GM21723 (cell line): ENCODE measurements at regions not wholly inside any gene's neighbourhood (a gene's known extent, or its start where the extent isn't known, plus 50 kb on each side); places are given as distances from the start of the nearest gene placed in this dataset.

ENCODE experiments used
- ATAC-seq: cut with Tn5 transposase; IDR thresholded peaks from one replicate; pipeline ENCODE4 v1.9.1; 2021; ENCODE audit warnings: mild to moderate bottlenecking, moderate library complexity; ENCODE audit not compliant: unreplicated experiment

DNA sequence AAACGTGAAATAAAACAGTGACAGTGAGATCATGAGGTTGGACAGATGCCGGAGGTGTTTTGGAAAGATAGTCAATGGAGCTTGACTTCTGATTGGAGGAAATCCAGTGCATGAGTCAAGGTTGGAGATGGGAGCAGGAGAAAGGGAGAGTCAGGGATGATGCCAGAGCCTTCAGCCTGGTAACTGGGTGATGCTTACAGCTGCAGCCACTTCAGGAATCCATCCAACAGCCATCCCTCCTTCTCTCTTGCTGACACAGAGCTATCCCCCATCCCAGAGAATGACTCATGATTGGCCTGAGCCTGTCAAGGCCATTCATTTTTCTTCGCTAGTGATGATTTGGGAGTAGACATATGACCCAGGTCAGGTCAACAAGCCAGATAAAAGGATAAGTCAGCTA is 112.8 kb downstream of the SAMD5 start:
- no peak for ATAC-seq

DNA sequence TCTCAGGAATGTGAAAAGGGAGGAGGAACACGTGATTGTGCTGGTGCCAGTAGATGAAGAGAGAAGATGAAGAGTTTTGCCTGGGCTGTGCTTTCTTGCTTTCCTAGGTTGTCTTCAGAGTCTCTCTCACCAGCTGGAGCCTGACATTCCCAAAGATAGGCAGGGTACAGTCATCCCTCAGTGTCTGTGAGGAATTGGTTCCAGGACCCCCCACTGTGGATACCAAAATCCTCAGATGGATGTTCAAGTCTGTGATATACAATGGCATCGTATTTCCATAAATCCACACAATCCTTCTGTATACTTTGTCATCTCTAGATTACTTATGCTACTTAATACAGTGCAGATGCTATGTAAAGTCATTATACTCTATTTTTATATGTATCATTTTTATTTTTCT is 113.5 kb downstream of the SAMD5 start:
- ATAC-seq, result no peak

DNA sequence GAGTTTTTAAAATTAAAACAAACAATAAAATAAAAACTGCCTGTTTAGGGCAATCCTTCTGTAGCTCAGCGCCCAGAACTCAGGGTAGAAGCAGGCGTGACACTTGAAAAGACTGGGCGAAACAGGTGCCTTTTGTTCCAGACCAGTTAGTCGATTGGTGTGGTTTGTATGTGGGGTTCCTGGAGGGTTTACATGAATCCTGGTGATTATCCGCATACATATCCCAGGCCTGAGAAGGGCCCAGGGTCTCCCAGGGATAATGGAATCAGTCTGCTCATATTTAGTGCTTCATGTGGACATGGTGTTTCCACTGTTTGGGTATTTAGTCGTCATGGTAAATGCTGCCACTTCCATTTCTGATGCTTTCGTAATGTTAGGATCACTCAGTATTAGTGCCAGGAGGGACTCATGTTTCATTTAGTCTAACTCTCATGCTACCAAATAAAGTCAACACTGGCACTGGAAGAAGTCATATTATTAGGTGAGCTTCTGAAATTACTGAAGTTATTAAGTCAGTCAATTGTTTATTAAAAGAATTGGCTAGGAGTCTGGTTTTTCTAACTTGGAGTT is 116.5 kb downstream of the SAMD5 start:
- no peak for ATAC-seq

DNA sequence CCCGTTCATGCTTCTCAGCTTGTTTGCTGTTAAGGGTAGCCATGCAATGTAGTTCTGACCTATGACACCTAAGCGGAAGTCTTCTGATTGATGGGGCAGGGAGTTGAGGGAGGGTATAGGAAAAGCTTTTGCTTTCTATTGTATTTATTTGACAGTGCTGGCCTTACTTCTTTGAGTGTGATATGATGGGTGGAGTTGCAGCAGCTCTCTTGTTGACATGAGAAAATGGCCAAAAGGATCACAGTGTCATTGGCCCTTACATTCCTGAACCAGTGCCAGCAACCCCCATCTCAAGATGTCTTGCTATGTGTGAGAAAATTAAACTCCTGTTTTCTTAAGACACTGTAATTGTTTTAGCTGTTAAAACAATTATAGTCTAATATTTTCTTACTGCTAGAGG is 117.5 kb downstream of the SAMD5 start:
- no peak for ATAC-seq

DNA sequence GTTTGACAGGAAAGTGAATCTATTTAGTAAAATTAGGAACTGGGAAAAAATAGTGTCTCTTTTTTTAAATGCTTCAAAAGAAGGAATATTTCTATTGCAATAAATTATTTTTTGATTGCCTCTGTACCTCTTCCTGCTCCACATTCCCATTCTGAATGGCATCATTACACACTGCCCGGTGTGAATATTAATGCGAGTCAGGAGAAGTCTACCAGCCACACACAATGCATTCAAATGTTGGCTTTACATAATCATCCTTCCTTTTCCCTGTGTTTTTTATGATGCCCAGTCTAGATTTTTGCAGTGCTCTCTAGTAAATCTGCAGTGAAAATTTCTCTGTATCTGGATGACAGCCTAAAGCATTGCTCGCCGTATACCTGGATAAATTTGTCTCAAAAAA is 118.9 kb downstream of the SAMD5 start:
- ATAC-seq, result no peak

DNA sequence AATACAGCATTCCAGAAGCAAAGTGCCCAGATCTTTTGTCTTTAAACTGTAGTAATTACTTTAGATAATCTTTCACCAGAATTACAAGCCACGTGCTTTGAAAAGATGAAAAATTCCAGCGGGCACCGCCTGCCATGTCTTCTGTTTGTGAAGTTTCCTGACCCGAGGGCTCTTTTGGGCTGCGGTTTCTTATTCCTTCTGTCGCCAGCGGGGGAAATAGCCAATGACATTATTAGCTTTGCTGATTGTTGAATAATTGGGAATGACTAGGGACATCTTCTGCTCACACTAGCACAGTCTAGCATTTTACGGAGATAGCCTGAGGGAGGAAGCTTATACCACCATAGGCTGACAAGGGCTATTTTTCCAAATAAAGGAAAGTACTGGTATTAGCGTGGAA is 124.7 kb downstream of the SAMD5 start:
- ATAC-seq, result no peak

DNA sequence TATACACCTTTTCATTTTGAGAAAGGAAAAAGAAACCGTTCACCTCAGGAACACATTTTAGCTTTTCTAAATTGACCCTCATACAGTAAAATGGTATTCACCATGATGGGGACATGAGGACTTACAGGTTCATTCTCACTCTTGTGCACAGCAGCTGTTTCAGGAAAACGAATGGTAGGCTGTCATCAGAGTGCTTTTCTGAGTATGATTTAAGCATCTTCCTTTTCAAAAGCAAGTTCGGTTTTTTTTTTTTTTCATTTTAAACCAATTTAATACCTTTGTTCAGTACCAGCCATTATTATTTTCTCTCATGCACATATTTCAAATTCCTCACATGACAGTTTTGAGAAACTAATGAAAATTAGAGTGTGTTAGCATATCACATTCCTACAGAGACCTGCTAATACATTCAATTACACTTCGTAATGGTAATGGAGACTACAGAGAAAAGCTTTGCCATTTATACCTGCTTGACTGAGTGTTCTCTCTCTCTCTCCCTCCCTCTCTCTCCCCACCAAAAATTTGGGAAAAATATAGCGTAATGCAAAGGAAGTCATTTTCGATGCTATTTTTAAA is 129.2 kb downstream of the SAMD5 start:
- no peak for ATAC-seq

DNA sequence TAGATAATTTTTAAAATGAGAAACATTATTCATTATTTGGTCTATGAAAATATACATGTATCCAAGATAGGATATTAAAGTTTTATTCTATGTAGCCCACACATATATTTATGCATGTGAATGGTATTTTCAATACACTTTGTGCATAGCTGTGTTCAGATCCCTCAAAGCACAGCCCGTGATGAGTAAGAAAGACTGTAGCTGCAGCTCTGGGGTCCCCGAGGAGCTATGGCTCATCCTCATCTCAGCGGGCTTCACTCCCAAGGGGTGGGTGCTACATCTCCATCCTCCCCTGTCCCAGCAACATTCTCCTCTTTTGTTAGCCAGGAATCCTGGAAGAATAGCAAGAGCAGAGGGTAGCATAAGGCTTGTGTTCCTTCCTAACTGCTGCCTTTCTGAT is 130.8 kb downstream of the SAMD5 start:
- ATAC-seq, result no peak

DNA sequence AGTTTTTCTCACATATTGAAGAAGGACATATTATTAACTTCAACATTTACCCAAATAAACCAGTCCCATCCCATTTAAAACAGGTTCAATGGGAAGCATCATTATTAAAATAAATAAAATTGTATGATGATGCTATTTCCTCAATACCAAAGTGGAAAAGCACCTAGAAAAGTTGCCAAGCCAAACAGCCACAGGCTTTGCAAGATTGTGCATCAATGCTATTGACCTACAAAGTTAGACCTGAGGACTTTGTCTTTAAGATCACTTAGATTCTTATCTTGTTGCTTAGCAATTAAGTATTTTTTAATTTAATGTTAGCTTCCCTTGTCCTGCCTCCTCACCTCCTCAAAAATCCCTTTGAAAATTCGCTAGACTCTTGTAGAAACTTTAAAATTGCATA is 132.1 kb downstream of the SAMD5 start:
- ATAC-seq, result no peak

DNA sequence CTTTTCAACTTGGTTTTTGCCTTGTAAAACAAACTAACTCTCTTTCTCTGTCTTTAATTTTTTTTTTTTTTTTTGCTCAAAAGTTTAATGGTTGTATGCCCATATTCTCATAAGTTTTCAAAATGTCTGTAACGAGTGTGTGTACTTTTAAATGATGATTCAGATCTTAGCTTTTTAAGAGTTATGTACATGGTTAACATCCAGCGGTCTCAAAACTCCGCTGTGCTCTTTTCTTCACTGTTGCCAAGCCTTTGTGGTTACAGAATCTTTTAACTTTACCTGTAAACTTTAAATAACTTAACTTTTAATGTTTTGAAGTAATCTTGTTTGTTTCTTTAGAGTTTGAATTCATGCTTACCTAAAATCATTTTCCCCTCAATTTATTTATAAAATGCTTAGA is 133.0 kb downstream of the SAMD5 start:
- ATAC-seq, result no peak

DNA sequence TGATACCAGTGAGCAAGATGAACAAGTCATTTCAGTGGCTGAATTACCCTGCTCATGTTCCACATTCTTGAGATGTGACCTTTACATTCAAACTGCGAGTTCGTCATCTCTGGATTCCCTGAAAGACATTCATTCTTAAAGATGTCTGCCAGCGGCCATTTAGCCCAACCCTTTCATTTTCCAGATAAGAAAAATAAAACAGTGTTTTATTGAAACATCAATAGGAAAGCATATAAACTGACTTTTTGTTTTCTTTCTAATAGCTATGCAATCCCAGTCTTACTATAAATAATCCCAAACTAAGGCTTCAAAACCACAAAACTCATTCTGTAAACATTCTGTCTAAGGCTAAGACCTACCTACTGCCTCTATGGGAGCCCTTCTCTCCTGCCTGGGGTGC is 134.0 kb downstream of the SAMD5 start:
- no peak for ATAC-seq

DNA sequence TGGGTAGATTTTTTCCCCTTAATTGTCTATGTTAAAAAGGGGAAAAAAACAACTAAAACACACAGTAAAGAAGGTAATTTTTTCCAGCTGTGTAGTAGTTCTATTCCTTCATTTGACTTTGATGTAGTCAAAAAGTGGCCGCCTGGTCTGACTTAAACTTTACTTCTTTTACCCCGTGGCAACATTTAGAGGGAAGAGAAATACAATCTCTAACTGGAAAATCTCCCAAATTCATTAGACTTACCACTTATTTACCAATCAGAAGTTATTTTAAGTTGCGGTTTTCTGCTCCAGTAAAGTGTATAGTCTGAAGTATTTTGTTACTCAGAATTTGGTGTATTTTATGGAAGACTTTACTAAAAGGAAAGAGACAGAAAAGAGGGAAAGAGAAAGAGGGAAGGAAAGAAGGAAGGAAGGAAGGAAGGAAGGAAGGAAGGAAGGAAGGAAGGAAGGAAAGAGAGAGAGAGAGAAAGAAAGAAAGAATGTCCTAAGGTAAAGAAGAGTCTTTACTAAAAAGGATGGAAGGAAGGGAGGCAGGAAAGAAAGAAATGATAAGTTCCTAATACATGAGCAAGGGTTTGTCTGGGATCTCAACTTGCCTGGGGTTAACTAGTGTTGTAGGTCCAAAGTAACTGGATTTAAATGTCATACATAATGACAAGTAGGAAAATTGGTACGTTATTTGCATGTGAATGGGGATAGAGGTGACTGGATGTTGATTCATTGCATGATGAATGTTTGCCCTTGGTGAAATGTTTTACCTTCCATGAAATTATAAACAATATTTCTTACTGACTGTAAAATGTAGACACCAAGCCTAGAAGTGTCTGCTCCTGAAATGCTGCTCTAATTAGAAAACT is 135.1 kb downstream of the SAMD5 start:
- no peak for ATAC-seq

DNA sequence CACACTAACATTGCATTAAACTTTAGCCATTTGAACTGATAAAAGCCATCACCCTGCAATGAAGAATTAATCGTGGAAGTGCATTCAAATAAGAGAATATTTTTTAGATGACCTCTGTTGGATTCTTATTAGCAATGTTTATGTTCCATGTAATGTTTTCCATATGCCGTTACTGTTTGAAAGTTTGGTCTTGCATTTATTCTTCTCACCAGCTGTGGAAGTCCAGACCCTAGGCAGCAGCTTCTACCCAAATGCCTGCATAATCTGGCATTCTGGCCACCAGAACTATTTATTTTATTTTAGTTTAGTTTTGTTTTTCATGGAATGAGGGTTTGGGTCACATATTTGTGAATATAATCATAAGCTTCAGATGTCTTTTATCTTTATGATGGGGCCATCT is 140.4 kb downstream of the SAMD5 start:
- no peak for ATAC-seq

DNA sequence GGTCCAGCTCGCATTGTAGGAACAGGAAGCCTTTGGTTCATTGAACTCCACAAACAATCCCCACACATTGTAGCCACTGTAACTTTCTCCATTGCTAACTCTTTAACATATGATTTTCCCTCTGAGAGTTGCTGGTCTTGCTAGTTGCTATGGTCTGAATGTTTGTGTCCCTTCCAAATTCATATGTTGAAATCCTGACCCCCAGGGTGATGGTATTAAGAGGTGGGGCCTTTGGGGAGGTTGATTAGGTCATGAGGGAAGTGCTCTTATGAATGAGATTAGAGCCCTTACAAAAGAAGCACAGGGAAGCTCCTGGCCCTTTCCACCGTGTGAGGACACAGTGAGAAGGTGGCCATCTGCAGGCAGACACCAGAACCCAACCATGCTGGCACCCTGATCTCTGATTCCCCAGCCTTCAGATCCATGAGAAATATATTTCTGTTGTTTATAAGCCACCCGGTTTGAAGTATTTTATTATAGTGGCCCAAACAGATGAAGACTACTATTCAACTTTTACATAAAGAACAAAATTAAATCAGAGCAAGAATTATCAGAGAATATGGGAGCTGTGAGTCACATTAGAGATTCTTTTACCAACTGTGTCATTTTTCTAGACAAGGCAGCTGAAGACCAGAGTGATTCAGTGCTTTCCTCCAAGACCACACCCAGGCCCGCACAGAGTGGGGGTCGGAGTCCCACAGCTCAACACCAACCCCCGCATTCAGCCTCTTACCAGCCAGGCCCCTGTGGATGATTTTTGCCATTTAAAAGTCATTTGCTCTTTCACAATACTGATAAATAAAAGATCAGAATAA is 143.0 kb downstream of the SAMD5 start:
- ATAC-seq, result no peak

DNA sequence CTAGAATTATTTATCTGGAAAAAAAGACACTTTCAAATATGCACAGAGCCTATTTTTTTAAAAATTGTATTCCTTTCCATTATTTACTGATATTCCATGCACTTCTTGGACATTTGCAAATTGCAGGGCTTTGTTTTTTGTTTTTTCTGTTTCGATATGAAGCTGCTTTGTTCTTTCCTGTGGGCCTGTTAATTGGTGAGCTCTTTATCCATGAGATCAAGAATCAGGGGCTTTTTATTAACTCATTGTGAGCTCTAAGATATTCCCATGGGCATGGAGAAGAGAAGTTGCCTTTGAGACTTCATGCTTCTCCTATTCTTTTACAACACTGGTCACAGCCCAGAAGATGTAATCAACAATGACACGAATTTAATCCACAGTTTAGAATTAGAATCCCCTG is 145.1 kb downstream of the SAMD5 start:
- ATAC-seq, result no peak

DNA sequence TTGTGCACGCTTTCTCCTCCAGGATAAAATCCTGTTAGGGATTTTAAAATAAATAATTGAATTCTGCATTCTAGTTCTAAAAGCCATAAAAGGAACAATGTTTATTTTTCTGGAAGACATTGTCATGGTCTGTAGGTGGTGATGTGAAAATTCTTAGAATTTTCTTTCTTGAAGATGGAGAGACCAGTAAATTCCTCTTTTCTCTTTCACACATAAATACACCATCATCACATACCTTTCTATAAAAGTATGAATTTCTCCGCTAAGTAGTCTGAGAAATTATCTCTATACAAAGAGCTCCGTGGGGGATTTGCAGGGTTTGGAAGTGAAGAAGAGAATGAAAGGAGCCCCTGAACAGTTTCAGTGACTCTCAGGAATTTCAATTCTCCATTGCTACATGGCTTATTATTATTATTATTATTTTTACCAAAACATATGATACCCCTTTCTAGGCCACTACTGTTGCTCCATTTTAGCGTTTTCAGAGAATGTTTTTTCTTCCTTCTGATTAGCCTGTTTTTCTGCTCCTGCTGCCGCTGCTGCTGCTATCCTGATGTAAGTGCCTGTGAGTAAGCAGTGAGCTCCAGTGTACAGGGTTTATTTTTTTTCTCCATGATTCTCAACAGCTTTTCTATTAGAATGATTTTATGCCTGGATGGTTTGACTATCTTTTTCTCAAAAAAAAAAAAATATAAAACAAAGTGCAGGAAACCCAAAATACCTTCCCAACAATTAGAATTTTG is 145.8 kb downstream of the SAMD5 start:
- ATAC-seq, result no peak

DNA sequence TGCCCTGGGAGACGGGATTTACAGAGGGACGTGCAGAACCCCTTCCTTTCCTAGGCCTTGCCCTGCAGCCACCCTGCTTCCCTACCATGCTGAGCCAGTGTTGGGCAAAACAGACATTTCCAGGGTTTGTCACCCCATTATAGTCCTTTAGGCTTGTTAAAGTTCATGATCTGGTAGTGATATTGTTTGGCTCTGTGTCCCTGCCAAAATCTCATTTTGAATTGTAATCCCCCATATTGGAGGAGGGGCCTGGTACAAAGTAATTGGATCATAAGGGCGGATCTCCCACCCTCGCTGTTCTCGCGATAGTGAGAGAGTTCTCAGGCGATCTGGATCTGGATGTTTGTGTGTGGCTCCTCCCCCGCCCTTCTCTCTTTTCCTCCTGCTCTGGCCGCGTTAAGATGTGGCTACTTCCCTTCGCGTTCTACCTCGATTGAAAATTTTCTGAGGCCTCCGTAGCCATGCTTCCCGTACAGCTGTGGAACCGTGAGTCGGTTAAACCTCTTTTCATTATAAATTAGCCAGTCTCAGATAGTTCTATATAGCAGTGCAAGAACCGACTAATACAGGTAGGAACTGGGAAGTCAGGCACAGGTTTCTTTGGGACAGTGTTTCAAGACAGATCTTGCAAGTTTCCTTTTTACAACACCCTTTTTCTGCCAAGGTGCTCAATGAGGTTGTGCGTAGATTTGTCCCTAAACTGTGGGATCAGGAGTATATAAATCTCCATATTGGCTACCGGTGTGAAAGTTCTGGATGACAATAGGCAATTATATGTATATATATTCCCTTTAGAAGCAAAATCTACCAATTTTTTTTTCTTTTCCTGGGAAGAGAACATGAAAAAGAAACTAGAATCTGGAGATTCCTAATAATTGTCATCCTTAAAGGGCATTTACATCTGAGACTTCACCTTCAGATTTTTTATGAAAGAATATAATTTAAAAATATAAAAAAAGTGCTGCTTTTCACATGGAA is 152.1 kb downstream of the SAMD5 start:
- no peak for ATAC-seq

DNA sequence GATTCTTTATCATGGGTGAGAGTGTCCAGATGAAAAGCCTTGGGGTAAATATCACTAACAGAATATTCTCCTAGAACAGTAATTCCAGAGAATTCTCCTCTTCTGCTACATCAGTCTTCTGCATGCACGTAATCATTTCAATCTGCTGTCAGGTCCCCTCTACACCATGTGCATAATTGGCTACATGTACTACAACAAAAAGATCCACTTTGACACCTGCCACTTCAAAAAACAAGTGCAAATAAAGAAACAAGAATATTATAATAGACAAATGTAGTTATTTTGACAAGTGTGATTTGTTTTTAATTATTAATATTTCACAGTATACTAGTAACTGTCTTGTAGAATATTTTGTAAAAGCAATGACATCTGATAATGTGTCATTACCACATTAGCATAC is 154.2 kb downstream of the SAMD5 start:
- no peak for ATAC-seq

DNA sequence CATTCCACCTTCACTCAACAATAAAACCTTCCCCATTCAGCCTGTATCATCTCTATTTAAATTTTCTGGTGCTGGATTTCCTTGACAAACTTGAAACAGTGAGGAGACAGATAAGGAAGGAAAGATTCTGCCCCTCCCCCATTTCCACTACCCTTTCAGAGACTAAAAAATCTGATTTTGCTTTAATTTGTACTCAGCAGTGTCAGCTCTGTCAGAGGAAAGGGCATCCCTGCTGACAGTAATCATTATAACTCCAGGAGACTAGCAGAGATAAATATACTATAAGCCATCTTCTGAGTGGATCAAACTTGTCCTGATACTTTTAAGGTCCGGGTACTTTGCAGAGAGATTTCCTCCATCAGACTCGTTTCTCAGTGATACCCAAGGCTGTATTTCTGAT is 155.6 kb downstream of the SAMD5 start:
- ATAC-seq, result no peak

DNA sequence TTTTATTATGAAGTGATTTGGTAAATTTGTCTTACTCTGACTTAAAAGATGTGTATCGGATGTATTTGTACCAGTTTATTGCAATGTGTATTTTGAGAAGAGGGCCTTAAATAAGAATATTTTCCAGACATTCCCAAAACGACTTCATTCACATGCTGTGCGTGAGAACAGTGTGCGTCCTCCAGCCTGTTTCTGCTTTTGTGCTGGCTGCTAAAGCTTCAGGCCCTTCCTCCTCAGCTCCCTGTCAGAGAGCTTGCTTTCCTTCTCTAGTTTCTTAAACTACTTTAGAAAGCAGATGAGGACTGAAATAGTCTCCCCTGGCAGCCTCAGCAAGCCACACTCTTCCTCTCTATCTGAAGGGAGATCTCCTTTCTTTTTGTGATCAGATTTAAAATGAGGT is 157.8 kb downstream of the SAMD5 start:
- ATAC-seq, result no peak
